HEK293 (cell line): ENCODE measurements at regions not wholly inside any gene's neighbourhood (a gene's known extent, or its start where the extent isn't known, plus 50 kb on each side); places are given as distances from the start of the nearest gene placed in this dataset.

Source experiments
- CTCF ChIA-PET: fragments of 350-600 bp; formaldehyde crosslinking; extraction: SDS; loops from one replicate; lab custom pipeline; 2021; ENCODE audit warnings: antibody characterized with exemption; lab: Yijun Ruan, JAX
- POLR2A ChIA-PET: fragments of 300-600 bp; formaldehyde crosslinking; extraction: SDS; loops from one replicate; lab custom pipeline; 2020; ENCODE audit warnings: antibody characterized with exemption, inconsistent platforms; lab: Yijun Ruan, JAX
- H3K27ac ChIP-seq: fragments of 200-500 bp; sonication (Bioruptor generic); 2 replicates; pipeline ENCODE4 v1.5.1; 2014; ENCODE audit warnings: low read depth, low read length, control low read depth, inconsistent platforms; ENCODE audit errors: extremely low read depth
- H3K36me3 ChIP-seq, 2 experiments: fragments of 200-500 bp in 1 of 2; sonication (Bioruptor generic) in 1 of 2; 1 replicate in 1 of 2; 2 replicates in 1 of 2; pipeline ENCODE4 v1.5.1; 2014 to 2017; ENCODE audit warnings: inconsistent platforms in 2 of 2, low read length in 2 of 2; ENCODE audit not compliant: control insufficient read depth in 2 of 2, insufficient read depth in 1 of 2
- H3K4me1 ChIP-seq: fragments of 200-500 bp; sonication (Bioruptor generic); 2 replicates; pipeline ENCODE4 v1.5.1; 2014; ENCODE audit warnings: mild to moderate bottlenecking, low read length, inconsistent platforms; ENCODE audit not compliant: control insufficient read depth, insufficient read depth
- H3K4me3 ChIP-seq: 2 replicates; pipeline ENCODE4 v1.5.1; 2011; ENCODE audit warnings: low read depth, mild to moderate bottlenecking, control low read depth, low read length, moderate library complexity
- H3K9me3 ChIP-seq: fragments of 200-500 bp; sonication (Bioruptor generic); 2 replicates; pipeline ENCODE4 v1.5.1; 2014; ENCODE audit warnings: low read depth, low read length, inconsistent platforms; ENCODE audit not compliant: control insufficient read depth, insufficient read depth
- BCL11B ChIP-seq: fragments of 450-650 bp; formaldehyde crosslinking; IDR thresholded peaks from 2 replicates; pipeline ENCODE4 v1.5.1; 2016; ENCODE audit warnings: low read depth, missing biosample characterization, missing genetic modification characterization
- SP2 ChIP-seq: fragments of 450-650 bp; formaldehyde crosslinking; IDR thresholded peaks from 2 replicates; pipeline ENCODE4 v1.5.1; 2016; ENCODE audit warnings: missing biosample characterization, missing genetic modification characterization
- SP3 ChIP-seq: fragments of 450-650 bp; formaldehyde crosslinking; IDR thresholded peaks from 2 replicates; pipeline ENCODE4 v1.5.1; 2016; ENCODE audit warnings: missing biosample characterization, missing genetic modification characterization
- ZBTB17 ChIP-seq: fragments of 450-650 bp; formaldehyde crosslinking; IDR thresholded peaks from 2 replicates; pipeline ENCODE4 v1.5.1; 2016; ENCODE audit warnings: missing biosample characterization, missing genetic modification characterization
- ZBTB44 ChIP-seq: fragments of 450-650 bp; IDR thresholded peaks from 2 replicates; pipeline ENCODE4 v1.5.1; 2018; ENCODE audit warnings: missing biosample characterization, mild to moderate bottlenecking, missing genetic modification characterization
- ZFP37 ChIP-seq: fragments of 450-650 bp; formaldehyde crosslinking; IDR thresholded peaks from 2 replicates; pipeline ENCODE4 v1.5.1; 2016; ENCODE audit warnings: missing biosample characterization, missing genetic modification characterization
- ZNF155 ChIP-seq: fragments of 450-650 bp; formaldehyde crosslinking; IDR thresholded peaks from 2 replicates; pipeline ENCODE4 v1.5.1; 2016; ENCODE audit warnings: missing biosample characterization, missing genetic modification characterization
- ZNF16 ChIP-seq: fragments of 450-650 bp; formaldehyde crosslinking; IDR thresholded peaks from 2 replicates; pipeline ENCODE4 v1.5.1; 2016; ENCODE audit warnings: low read depth, missing biosample characterization, missing genetic modification characterization
- ZNF202 ChIP-seq: fragments of 450-650 bp; formaldehyde crosslinking; IDR thresholded peaks from 2 replicates; pipeline ENCODE4 v1.5.1; 2016; ENCODE audit warnings: missing biosample characterization, missing genetic modification characterization, borderline replicate concordance
- ZNF514 ChIP-seq: fragments of 450-650 bp; formaldehyde crosslinking; IDR thresholded peaks from 2 replicates; pipeline ENCODE4 v1.5.1; 2016; ENCODE audit warnings: missing biosample characterization, missing genetic modification characterization
- ZNF560 ChIP-seq: fragments of 450-650 bp; formaldehyde crosslinking; IDR thresholded peaks from 2 replicates; pipeline ENCODE4 v1.5.1; 2017; ENCODE audit warnings: missing biosample characterization, missing genetic modification characterization, borderline replicate concordance
- ZNF580 ChIP-seq: fragments of 450-650 bp; formaldehyde crosslinking; IDR thresholded peaks from 2 replicates; pipeline ENCODE4 v1.5.1; 2016; ENCODE audit warnings: missing biosample characterization, missing genetic modification characterization
- ZNF596 ChIP-seq: fragments of 450-650 bp; IDR thresholded peaks from 2 replicates; pipeline ENCODE4 v1.5.0; 2018; ENCODE audit warnings: missing biosample characterization, mild to moderate bottlenecking, missing genetic modification characterization, moderate library complexity
- ZNF600 ChIP-seq: fragments of 450-650 bp; formaldehyde crosslinking; IDR thresholded peaks from 2 replicates; pipeline ENCODE4 v1.5.1; 2016; ENCODE audit warnings: missing biosample characterization, missing genetic modification characterization
- ZNF624 ChIP-seq: fragments of 450-650 bp; formaldehyde crosslinking; IDR thresholded peaks from 2 replicates; pipeline ENCODE4 v1.5.1; 2017; ENCODE audit warnings: missing biosample characterization, missing genetic modification characterization
- ZNF658 ChIP-seq: fragments of 450-650 bp; formaldehyde crosslinking; IDR thresholded peaks from 2 replicates; pipeline ENCODE4; 2016; ENCODE audit warnings: missing biosample characterization, missing genetic modification characterization
- TF ChIP-seq, protein P1 (sequence below): fragments of 450-650 bp; formaldehyde crosslinking; conservative IDR thresholded peaks from 2 replicates; pipeline ENCODE4 v1.5.1; 2016; ENCODE audit warnings: low read depth, missing biosample characterization, missing genetic modification characterization
- TF ChIP-seq, protein P2 (sequence below): fragments of 450-650 bp; formaldehyde crosslinking; IDR thresholded peaks from 2 replicates; pipeline ENCODE4 v1.5.1; 2016; ENCODE audit warnings: missing biosample characterization, missing genetic modification characterization, low read depth
- TF ChIP-seq, protein P3 (sequence below): fragments of 450-650 bp; formaldehyde crosslinking; IDR thresholded peaks from 2 replicates; pipeline ENCODE4 v1.5.1; 2017; ENCODE audit warnings: missing biosample characterization, missing genetic modification characterization
- TF ChIP-seq, protein P4 (sequence below): fragments of 450-650 bp; formaldehyde crosslinking; IDR thresholded peaks from 2 replicates; pipeline ENCODE4; 2016; ENCODE audit warnings: missing biosample characterization, missing genetic modification characterization
- TF ChIP-seq, protein P5 (sequence below): fragments of 450-650 bp; formaldehyde crosslinking; IDR thresholded peaks from 2 replicates; pipeline ENCODE4 v1.5.1; 2016; ENCODE audit warnings: missing biosample characterization, missing genetic modification characterization

DNA sequence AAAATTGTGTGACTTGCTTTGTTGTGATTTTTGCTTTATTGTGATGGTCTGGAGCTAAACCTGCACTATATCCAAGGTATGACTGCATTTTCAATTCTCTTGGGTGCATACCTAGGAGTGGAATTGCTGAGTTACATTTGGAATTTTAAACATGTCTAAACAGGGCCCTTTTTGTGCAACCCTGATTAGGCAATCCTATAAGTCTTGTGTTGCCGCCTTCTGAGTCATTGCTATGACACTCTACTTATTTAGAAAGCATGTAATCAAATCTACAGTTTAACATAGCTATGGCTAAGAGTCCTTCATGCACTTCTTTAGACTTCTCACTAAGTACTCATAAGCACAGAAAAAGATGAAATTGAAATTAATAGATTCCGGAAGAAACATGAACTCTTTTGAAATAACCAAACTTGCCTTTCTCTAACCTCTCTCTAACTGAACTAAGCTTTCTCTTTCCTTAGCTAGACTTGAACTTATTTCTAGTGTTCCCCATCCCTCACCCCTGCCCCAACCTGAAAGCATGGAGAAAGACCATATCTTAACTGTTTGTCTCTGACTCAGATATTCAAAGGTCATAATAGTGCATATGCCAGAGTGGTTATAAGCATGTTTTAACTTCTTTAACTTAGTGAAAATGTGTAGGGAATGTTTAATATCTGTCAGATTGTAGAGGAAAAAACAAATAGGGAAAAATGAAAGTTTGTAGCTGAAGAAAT, 203.0 kb downstream of the SNAPC1 start (continued):
- TF ChIP-seq ZNF560 (tag by site-specific recombination): no peak
- no peak for TF ChIP-seq ZBTB17 (tag by site-specific recombination)
- TF ChIP-seq ZNF658: no peak

DNA sequence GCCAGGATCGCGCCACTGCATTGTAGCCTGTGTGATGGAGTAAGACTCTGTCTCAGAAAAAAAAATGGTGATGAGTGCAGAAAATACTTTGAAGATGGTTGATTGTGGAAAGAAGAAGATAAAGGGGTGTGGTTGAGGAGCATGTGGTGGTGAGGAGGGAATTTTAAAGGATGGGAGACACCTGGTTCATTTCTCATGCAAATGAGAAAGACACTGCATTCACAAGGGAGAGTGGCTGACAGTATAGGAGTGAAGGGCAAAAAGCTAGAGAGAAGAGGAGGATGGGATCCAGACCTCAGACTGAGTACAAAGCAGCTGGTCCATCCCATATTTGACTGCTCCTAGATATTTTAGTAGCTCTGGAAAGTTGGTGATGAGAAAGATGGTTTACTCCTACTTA, 206.0 kb downstream of the SNAPC1 start:
- POLR2A ChIA-PET: no interaction called here
- TF ChIP-seq, protein P1, sequence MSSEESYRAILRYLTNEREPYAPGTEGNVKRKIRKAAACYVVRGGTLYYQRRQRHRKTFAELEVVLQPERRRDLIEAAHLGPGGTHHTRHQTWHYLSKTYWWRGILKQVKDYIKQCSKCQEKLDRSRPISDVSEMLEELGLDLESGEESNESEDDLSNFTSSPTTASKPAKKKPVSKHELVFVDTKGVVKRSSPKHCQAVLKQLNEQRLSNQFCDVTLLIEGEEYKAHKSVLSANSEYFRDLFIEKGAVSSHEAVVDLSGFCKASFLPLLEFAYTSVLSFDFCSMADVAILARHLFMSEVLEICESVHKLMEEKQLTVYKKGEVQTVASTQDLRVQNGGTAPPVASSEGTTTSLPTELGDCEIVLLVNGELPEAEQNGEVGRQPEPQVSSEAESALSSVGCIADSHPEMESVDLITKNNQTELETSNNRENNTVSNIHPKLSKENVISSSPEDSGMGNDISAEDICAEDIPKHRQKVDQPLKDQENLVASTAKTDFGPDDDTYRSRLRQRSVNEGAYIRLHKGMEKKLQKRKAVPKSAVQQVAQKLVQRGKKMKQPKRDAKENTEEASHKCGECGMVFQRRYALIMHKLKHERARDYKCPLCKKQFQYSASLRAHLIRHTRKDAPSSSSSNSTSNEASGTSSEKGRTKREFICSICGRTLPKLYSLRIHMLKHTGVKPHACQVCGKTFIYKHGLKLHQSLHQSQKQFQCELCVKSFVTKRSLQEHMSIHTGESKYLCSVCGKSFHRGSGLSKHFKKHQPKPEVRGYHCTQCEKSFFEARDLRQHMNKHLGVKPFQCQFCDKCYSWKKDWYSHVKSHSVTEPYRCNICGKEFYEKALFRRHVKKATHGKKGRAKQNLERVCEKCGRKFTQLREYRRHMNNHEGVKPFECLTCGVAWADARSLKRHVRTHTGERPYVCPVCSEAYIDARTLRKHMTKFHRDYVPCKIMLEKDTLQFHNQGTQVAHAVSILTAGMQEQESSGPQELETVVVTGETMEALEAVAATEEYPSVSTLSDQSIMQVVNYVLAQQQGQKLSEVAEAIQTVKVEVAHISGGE (tag by site-specific recombination): no peak
- no peak for TF ChIP-seq SP2 (tag by site-specific recombination)
- TF ChIP-seq ZNF202 (tag by site-specific recombination): no peak
- TF ChIP-seq ZNF624 (tag by site-specific recombination): no peak
- TF ChIP-seq, protein P2, sequence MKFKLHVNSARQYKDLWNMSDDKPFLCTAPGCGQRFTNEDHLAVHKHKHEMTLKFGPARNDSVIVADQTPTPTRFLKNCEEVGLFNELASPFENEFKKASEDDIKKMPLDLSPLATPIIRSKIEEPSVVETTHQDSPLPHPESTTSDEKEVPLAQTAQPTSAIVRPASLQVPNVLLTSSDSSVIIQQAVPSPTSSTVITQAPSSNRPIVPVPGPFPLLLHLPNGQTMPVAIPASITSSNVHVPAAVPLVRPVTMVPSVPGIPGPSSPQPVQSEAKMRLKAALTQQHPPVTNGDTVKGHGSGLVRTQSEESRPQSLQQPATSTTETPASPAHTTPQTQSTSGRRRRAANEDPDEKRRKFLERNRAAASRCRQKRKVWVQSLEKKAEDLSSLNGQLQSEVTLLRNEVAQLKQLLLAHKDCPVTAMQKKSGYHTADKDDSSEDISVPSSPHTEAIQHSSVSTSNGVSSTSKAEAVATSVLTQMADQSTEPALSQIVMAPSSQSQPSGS (tag by site-specific recombination): no peak
- no peak for TF ChIP-seq ZBTB44 (tag by site-specific recombination)
- TF ChIP-seq ZFP37 (tag by site-specific recombination): no peak
- no peak for TF ChIP-seq ZNF16 (tag by site-specific recombination)
- TF ChIP-seq, protein P3, sequence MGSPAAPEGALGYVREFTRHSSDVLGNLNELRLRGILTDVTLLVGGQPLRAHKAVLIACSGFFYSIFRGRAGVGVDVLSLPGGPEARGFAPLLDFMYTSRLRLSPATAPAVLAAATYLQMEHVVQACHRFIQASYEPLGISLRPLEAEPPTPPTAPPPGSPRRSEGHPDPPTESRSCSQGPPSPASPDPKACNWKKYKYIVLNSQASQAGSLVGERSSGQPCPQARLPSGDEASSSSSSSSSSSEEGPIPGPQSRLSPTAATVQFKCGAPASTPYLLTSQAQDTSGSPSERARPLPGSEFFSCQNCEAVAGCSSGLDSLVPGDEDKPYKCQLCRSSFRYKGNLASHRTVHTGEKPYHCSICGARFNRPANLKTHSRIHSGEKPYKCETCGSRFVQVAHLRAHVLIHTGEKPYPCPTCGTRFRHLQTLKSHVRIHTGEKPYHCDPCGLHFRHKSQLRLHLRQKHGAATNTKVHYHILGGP (tag by site-specific recombination): no peak
- no peak for TF ChIP-seq BCL11B
- Histone ChIP-seq H3K4me1 (no peaks in the 10 kb centered on the region), H3K9me3 (no peaks in the 10 kb centered on the region), H3K4me3 (no peak overlapping the region), H3K27ac (no peak overlapping the region), H3K36me3 (no peaks in the 10 kb centered on the region)
- CTCF ChIA-PET: no interaction called here

- Histone ChIP-seq H3K36me3 (no peaks in the 10 kb centered on the region), H3K27ac (no peak overlapping the region), H3K9me3 (no peaks in the 10 kb centered on the region), H3K4me3 (no peak overlapping the region), H3K4me1 (no peaks in the 10 kb centered on the region)
- ChIA-PET POLR2A (no interaction called here), CTCF (interaction anchor here (0.5 kb wide), 1 partner anchor 77 kb away, joined by 4 read pairs; no protein-coding TSS in a partner anchor)
- TF ChIP-seq, protein P4, sequence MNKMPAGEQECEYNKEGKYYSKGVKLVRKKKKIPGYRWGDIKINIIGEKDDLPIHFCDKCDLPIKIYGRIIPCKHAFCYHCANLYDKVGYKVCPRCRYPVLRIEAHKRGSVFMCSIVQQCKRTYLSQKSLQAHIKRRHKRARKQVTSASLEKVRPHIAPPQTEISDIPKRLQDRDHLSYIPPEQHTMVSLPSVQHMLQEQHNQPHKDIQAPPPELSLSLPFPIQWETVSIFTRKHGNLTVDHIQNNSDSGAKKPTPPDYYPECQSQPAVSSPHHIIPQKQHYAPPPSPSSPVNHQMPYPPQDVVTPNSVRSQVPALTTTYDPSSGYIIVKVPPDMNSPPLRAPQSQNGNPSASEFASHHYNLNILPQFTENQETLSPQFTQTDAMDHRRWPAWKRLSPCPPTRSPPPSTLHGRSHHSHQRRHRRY (tag by site-specific recombination): no peak
- TF ChIP-seq ZNF155 (tag by site-specific recombination) (no peak), ZNF658 (no peak), ZNF580 (no peak), SP3 (no peak), ZNF600 (tag by site-specific recombination) (no peak), ZNF596 (no peak), ZNF514 (tag by site-specific recombination) (no peak)
- TF ChIP-seq, protein P5, sequence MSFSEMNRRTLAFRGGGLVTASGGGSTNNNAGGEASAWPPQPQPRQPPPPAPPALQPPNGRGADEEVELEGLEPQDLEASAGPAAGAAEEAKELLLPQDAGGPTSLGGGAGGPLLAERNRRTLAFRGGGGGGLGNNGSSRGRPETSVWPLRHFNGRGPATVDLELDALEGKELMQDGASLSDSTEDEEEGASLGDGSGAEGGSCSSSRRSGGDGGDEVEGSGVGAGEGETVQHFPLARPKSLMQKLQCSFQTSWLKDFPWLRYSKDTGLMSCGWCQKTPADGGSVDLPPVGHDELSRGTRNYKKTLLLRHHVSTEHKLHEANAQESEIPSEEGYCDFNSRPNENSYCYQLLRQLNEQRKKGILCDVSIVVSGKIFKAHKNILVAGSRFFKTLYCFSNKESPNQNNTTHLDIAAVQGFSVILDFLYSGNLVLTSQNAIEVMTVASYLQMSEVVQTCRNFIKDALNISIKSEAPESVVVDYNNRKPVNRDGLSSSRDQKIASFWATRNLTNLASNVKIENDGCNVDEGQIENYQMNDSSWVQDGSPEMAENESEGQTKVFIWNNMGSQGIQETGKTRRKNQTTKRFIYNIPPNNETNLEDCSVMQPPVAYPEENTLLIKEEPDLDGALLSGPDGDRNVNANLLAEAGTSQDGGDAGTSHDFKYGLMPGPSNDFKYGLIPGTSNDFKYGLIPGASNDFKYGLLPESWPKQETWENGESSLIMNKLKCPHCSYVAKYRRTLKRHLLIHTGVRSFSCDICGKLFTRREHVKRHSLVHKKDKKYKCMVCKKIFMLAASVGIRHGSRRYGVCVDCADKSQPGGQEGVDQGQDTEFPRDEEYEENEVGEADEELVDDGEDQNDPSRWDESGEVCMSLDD (tag by site-specific recombination): no peak
These were observed 210.5 kb downstream of the SNAPC1 start for GRCh38 chr14:61972711-61973110.
